ENCODE measurements at regions not wholly inside any gene's neighbourhood (a gene's known extent, or its start where the extent isn't known, plus 50 kb on each side); places are given as distances from the start of the nearest gene placed in this dataset.

DNA sequence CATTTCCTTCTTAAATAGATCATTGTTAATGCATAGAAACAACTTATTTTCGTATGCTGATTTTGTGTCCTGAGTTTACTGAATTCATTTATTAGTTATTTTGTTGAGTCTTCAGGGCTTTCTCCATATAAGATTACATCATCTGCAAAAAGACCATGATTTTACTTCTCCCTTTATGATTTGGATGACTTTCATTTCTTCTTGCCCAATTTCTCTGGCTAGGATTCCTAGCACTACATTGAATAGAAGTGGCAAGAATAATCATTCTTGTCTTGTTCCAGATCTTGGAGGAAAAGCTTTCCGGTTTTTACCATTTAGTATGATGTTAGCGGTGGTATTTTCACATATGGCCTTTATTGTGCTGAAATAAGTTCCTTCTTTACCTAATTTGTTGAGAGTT lies 303.0 kb upstream of the RTL1 start:
- DNase-seq (ENCODE audit: low read depth) = no peak

DNA sequence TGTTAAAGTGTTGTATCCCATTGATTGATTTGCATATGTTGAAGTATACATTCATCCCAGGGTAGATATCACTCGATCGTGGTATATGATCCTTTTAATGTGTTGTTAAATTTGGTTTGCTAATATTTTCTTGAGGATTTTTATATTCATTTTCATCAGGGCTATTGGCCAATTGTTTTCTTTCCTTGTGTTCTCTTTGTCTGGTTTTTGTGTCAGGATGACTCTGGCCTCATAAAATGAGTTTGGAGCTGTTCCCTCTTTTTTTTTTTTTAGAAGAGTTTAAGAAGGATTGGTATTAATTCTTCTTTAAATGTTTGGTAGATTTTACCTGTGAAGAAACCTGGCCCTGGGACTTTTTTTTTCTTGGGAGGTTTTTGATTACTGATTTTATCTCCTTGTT lies 303.5 kb upstream of the RTL1 start:
- no peak for DNase-seq (ENCODE audit: low read depth)

DNA sequence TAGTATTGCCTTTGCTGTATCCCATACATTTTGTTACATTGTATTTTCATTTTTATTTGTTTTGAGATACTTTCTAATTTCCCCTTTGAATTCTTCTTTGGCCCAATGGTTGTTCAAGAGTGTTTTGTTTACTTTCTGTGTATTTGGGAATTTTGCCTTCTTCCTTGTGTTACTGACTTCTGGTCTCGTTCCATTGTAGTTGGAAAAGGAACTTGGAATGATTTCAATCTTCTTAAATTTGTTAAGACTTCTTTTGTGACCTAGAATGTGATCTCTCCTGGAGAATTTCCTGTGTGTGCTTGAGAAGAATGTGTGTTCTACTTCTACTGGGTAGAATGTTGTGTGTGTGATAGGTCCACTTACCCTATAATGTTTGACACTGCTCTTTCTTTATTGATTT lies 304.4 kb upstream of the RTL1 start:
- DNase-seq (ENCODE audit: low read depth) = no peak

DNA sequence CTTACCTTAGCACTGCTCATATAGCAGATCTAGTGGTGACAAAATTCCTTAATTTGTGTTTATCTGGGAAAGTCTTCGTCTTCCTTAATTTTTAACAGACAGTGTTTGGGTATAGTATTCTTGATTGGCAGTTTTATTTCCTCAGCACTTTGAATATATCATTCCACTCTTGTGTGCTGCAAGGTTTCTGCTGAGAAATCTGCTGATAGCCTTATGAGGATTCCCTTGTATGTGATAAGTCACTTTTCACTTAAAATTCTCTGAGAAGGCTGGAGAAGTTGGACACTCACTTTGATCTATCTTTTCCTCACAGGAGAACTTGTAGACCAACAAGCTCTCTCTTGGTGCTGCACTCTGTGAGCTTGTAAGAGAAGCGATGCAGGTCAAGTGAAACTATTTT lies 306.1 kb upstream of the RTL1 start:
- DNase-seq (ENCODE audit: low read depth) = no peak

DNA sequence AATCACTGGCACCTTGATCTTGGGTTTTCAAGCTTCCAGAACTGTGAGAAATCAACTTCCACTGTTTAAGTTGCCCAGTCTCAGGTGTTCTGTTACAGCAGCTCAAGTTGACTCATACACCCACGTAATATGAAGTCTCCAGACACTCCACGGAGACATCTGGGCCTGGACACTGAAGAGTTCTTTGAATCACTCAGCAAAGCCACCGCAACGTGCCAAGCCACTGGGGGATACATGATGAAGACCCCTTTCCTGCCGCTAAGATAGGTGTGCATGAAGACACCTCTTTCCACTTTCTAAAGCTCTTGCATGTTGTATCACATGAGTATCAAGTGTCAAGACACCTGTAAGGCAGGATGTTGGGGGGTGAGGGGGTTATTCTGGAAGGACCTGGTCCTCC lies 311.7 kb upstream of the RTL1 start:
- DNase-seq (ENCODE audit: low read depth) = no peak

DNA sequence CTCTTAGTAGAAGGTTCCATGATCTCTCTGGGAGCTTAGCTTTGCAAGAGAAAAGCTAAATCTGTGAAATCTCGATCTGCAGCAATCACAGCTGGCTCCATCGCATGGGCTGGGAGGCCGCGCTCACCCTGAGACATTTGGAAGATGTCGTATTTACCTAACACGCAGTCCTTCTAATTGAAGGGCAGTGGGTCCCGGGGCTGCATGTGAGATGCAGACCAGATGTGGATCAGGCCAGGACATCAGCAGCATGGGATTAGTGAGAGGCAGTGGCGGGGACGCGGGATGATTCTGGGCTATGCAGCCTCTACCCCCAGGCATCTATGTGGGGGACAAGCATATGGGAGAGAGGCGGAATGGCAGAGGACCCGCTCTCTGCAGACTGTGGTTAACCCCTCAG lies 312.4 kb upstream of the RTL1 start:
- DNase-seq (ENCODE audit: low read depth) = no peak

DNA sequence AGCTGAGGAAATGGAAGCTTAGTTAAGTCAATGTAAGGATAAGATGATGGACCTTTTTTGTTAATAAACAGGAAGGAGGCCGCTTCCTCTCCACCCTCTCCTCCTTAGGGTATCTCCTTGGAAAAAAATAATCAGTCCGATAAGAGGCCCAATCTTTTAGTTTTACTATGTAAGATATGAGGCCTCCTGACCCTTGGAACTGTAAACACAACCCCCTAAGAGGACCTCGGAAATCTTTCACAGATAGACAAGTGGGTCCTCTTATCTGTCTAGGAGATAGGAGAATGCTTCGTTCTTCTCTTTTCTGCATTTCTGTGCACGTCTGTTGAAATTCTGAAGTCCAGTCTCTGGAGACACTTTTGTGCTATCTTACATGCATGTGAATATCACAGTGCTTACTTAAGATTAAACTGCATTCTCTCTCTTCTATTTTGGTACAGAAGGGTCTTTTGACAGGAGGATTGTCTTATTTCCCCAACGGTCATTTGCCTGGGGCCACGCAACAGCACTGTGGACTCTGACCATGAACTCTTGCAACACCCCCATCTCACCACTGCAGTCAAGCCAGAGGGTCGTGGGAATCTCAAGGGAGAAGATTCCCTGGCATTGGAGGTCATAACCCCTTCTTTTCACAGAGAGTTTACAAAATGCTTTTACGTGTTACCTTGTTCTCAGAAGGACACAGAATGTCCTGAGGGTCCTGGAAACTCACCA lies 313.0 kb upstream of the RTL1 start:
- DNase-seq (ENCODE audit: low read depth) = no peak

DNA sequence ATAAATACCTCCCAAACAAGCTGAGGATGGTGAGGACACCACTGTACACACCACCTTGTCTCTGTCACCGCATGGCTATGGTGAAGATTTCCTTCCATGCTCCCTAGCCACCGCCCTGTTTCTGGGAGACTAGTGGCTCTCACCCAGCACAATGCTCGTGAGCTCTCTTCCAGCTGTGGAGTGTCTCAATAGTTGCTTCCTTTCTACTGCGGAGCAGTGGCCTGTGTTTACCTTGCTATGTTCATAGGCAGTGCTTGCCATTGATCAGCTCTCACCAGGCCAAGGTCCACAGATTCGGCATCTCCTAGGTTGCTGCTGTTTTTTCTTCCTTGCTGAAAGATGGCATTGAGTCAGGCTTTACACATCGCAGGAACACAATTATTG lies 313.6 kb upstream of the RTL1 start:
- no peak for DNase-seq (ENCODE audit: low read depth)

DNA sequence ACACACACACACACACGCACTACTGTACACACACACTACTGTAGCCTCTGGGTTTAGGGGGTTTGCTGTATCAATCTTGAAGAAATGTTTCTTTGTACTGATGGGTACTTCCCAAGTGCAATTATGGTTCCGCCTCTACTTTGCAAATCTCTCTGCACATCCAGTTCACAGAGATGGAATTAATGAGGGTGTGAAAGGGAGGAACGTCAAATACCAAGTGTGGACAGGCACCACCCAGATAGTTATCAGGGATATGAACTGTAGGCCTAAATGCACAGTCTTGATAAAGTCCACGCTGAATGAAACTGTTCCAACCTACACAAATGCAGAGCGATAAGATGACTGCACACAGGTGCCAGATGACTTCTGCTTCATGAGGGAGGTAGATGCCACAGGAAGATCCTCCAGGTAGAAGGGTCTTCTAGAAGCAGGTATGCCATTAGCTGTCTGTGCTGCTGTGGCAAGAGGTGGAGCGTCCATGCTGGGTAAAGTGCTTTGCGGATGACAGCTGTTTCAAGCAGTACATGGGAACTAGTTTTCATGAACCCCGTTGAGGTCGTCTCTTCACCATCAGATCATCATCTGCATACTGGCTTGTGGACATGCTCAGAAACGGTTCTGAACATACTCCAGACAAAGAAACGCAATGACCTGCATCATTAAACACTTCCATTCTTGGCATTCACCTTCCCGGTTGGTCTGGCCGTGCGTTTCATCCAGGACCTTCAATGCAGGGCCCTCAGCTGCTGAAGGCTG lies 314.3 kb upstream of the RTL1 start:
- no peak for DNase-seq (ENCODE audit: low read depth)

DNA sequence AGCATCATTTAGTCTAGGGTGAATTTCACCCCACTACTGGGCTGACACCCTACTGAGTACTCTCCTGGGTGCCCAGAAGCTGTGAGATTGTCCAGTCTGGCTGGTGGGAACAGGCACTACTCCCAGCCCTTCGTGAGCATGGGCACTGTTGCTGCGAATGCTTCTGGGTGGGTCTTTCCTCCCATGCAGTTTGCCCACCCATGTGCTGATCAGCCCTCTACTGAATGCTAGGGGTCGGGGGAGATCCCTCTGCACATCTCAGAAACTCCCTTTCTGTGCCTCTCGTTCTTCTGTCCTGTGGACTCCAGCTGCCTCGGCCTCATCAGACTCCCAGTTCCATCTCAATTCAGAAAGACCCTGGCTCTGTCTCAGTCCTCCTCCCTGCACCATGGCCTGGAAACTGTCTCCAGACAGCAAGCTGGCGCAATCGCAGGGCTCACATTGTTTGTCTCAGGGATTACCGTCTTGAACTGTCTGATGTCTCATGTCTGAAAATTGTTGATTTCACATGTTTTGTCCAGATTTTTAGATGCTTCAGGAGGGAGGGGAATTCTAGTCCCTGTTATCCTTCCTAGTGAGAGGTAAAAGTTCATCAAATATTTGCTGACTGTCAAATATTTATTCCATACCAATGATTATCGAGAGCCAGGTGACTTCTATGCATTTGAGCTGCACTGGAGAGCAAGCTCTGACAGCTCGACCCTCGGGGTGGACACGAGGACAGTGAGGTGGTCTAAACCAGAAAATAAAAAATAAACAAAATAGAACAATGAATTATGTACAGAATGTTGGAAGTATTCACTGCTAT lies 316.6 kb upstream of the RTL1 start:
- DNase-seq (ENCODE audit: low read depth) = no peak

DNA sequence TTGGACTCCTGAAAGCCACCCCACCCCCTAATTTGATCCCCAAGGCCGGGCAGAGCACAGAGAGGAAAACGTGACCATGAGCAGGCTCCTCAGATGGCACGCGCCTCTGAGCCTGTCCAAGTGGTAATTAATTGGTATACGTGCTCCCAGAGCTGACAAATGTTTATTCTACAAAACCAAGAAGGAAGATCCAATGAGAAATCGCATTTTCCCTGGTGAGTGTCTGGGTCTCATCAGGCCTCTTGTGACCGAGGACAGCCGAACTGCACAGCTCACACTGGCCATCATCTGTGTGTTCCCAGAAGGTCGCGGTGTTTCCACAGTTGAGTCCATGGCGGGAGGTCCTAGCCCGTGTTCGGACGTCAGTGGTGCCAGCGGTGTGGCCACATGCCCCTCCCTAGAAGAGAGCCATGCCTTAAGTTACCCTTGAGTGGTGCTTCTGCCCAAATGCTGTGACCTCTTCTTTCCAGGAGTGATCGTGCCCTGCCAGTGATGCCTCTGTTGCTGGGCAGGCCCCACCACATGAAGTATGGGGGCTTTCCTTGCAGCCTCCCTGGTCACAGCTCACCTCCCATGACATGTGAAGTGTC lies 317.5 kb upstream of the RTL1 start:
- DNase-seq (ENCODE audit: low read depth) = no peak

DNA sequence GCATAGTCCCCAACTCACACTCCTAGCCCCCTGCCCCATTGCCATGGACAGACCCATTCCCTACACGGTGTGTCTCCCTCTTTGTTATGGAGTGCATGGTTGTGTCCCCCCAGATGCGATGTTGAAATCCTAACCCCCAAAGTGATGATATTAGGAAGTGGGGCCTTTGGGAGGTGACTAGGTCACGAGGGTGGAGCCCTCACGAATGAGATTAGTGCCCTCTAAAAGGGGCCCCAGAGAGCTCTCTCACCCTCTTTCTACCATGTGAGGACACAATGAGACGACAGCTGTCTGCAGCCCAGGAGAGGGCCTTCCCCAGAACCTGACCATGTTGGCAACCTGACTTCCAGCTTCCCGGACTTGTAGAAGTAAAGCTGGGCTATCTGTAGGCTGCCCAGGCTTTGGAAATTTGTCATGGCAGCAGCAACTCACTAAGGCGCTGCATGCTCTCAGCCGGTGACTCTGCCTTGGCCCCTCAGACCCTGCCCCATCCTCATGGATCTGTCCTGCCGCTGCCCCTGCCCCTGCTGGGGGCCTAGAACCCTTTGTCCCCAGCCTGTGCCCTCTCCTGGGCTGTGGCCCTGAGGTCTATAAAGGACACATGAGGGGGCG lies 318.1 kb upstream of the RTL1 start:
- DNase-seq (ENCODE audit: low read depth) = no peak

DNA sequence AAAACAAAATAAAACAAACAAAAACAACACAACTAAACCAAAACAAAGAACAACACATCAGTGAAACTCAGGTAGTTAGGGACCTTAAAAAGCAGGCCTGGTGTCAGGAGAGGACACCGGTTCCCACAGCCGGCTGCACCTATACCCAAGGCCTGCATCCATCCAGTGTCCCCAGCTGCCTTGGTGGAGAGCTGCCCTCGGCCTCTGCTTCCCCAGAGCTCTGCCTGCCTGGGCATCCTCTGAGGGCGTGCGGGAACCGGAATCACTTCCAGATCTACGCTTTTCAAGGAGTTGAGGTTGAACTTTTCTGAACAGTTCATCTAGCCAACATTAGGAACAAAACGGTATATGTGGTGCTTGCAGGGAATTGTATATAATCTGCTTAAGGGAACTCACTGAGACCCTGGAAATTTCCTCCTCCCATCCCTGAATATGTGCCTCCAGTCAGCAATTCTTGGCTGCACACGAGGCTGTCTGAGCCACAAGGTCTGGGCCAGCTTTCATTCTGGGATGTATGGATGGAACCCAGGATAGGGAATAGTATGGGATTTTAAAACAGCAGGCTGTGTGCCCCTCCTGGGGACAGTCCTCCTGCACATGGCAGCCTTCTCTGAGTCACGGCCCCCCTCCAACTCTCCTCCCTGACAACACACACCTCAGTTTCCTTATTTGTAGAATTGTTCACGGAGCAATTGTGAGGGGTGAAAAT lies 319.0 kb upstream of the RTL1 start:
- DNase-seq (ENCODE audit: low read depth) = no peak

DNA sequence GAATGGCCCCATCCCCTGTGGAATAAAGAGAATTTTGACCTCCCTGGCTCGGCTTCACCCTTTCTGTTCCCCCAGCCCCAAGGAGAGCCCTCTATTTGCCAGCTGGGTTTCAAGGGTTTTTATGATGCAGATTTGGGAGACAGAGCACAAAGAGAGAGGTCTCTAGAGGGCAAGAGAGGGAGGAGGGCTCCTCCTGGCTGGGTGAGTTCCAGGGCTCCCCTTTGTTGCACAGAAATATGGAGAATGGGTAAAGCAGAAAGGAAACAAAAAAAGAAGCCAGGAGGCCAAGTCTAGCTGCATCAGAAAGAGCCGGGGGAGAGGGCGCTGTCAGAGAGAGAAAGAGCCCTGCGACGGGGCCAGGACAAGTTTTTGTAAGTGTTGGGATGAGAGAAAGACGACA lies 319.6 kb upstream of the RTL1 start:
- DNase-seq (ENCODE audit: low read depth) = no peak

DNA sequence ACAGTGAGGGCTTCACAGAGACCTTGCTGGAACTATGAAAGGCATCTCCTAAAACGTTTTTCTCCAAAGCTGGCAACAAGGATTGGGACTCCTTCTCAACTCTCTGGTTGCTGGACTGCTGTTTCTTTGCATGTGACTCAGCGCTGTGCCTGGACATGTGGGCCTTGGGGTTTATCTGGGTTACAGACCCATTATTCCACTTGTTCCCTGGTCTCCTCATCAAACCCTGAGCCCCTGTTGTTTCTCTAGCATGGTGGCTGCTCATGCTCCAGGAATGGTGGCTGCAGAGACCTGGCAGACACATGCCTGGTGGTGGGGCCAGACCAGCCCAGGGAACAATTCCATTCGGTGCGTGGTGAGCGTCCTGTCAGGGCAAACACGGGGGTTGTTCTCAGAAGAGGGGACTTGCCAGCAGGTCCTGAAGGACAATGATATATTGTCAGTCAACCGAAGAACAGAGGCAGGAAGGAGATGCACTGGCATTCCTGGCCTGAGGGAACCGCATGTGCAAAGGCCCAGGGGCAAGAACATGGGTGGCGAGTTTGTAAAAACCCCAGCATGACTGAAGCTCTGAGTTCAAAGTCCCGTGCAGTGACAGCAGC lies 320.1 kb upstream of the RTL1 start:
- DNase-seq (ENCODE audit: low read depth) = no peak

DNA sequence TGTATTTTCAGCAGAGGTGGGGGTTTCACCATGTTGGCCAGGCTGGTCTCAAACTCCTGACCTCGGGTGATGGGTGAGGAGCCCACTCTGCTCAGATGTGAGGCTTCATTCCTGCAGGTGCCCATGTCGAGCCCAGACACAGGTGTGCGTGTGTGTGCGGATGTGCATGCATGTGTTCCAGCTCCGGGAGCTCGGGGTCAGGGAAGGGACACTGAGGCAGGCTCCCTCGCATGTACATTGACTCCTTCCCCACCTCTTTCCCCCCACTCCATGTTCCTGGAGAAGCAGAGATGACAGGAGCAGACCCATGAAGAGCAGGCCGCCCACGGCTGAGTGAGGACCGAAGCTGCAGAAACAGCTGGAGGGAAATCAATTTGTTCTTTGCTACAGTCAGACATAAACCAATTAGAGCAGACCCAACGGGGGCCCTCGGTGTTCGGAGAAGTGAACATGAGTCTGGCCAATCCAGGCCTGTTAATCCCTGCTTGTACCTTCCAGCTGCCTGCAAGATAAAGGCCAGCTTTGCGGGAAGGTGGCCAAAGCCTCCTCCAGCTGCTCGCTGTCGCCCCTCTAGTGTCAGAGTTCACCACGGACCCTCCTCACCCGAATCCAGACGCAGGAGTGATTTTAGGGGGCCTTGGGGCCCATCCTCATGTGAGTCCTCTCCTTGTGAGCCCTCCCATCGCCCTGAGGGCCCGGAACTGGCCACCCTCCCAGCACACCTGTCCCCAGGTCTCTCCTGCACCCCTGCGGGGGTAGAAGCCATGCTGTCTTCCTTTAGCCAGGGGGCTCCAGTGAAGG lies 321.0 kb upstream of the RTL1 start:
- DNase-seq (ENCODE audit: low read depth) = no peak

DNA sequence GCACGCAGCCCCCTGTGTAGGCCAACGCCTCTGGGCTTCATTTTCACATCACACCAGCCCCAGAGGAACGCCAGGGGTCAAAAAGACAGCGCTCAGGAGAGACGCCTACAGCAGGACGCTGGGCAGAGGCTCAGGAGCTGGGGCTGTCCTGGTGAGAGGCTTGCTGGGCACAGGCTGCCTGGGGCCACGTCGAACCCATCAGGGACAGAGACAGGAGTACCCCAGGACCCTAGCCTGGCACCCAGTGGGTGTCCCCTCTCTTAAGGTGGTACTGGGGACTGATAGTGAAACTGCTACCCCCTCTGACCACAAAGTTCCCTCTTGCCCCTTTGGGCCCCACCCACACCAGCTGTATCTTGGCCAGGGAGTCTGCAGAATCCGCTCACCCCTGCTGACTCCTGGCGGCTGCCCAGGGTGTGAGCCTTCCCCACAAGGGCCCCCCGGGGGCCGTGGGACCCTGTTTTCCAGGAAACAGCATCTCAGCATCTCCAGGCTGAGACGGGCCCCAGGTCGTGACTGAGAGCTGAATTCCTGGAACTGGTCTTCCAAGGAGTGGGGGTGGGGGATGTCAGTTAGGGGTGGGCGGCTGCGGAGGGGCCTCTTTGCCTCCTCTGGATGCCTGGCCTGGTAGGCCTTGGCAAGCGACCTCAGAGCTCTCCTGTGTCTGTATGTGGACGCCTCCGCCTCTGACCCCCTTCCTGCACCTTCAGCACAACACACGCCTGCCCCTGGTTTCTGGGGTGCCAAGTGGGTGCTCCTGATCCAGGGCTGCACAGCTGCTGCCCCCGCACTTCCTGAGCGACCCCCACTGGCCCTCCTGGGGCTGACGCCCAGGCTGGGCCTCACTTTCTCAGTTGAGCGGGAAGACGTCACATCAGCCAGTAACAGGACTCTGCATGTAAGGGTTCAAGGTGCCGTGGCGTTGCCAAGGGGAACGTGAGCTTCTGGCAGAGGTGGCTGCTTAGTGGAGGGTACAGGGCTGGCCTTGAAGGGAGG lies 321.9 kb upstream of the RTL1 start:
- DNase-seq (ENCODE audit: low read depth) = no peak

DNA sequence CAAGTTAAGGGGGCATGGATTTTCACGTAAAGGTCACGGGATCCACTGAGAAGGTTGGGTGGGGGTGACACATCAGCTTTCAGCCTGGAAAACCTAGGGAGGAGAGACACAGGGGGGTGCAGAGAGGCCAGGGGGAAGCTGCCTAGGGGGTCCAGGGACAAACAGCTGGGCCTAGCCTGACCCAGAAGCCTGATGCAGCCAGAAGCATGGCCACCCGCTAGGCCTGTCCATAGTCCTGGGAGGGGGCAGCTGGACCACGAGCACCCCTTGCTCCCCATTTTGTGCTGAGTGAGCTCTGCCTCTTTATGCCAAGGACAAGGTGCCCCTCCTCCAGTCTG lies 322.7 kb upstream of the RTL1 start:
- no peak for DNase-seq (ENCODE audit: low read depth)
